NCI-H2029 treated with DMSO at 0.1 percent for 48 hours (cell line): ENCODE measurements at regions not wholly inside any gene's neighbourhood (a gene's known extent, or its start where the extent isn't known, plus 50 kb on each side); places are given as distances from the start of the nearest gene placed in this dataset.
"Not testable (repeated sequence)": the region's sequence is repeated elsewhere in the genome, so short reads cannot be mapped to it uniquely, and the experiment has no call there.

ENCODE experiments used
- DNase-seq: peaks from one replicate; lab custom pipeline; 2025; lab: John Stamatoyannopoulos, UW

DNA sequence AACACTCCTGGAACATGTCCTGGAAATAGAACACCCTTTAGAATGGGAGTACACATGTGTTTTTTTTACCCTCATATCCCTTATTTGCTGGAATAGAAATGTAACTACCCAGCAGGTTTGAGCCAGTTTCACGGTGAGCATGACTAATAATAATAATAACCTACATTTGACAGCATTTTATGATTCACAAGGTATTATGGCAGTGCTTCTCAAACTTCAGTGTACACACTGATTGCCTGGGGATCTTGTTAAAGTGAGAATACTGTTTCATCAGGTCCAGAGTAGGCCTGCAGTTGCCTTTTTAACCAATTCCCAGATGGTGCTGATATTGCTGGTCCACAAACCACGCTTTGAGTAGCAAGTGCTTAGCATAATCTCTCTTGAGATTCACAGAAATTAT lies 63.9 kb downstream of the NFKBIZ start:
- DNase-seq = no peak

DNA sequence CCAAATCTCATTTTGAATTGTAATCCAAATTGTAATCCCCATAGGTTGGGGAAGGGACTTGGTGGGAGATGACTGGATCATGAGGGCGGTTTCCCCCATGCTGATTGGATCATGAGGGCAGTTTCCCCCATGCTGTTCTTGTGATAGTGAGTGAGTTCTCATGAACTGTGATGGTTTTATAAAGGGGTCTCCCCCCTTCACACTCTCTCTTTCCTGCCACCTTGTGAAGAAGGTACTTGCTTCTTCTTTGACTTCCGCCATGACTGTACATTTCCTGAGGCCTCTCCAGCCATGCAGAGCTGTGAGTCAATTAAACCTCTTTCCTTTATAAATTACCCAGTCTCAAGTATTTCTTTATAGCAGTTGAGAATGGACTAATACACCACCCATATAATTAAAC lies 68.4 kb downstream of the NFKBIZ start:
- not testable (repeated sequence) for DNase-seq

- DNase-seq = not testable (repeated sequence)
Measured at GRCh38 chr3:101922151-101922725, 72.9 kb downstream of the NFKBIZ start.

DNA sequence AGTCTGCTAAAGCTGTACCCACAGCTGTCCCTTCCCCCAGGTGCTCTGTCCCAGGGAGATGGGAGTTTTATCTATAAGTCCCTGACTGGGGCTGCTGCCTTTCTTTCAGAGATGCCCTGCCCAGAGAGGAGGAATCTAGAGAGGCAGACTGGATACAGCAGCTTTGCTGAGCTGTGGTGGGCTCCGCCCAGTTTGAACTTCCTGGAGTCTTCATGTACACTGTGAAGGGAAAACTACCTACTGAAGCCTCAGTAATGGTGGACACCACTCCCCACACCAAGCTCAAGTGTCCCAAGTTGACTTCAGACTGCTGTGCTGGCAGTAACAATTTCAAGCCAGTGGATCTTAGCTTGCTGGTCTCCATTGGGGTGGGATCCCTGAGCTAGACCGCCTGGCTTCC lies 75.3 kb downstream of the NFKBIZ start:
- DNase-seq = not testable (repeated sequence)

DNA sequence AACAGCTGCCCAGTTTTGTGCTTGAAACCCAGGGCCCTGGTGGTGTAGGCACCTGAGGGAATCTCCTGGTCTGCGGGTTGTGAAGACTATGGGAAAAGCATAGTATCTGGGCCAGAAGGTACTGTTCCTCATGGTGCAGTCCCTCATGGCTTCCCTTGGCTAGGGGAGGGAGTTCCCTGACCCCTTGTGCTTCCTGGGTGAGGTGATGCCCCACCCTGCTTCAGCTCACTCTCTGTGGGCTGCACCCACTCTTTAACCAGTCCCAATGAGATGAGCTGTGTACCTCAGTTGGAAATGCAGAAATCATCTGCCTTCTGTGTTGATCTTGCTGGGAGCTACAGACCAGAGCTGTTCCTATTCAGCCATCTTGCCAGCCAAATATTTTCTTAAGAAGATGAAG lies 75.8 kb downstream of the NFKBIZ start:
- DNase-seq = not testable (repeated sequence)

DNA sequence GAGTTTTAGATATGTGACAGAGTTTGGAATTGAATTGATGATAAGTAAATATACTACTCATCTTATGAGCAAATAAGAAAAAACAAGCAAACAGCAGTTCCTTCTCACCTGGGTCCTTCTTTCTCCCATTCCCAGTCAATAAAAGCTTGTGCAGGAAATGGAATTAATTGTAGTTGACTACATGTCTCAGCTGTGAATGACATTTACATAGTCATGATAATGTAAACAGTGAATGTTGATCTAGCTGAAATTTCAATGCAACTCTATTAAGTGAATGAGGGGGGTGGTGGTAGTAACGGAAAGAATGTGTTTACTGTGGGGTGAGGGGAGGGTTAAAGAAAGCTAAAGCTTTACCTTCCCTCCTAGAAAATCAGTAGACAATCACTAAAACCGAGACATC lies 76.2 kb downstream of the NFKBIZ start:
- DNase-seq = peak; percentile 50

DNA sequence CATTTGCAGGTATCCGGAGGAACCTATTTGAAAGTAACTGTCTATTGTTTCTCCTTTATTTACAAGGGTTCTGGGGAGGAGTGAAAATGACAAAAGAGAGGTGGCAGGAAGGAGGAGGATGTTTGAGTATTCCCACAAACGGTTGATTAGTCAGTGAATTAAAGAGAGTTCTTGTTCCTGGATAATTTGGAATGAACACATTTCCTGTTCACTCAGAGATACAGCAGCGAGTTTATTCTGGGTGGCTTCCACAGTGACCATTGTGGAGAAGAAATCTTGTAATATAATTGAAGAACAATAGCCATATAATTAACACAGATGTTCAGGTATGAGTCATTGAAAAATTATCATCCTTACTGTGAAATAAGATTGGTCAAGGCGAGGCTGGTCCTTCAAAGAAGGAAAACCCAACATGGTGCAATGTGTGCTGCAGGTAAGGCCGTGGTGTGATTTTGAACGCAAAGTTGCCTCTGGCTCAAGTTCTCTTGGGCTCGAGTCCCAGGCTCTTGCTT lies 77.3 kb downstream of the NFKBIZ start:
- DNase-seq = peak; percentile 33

GRCh38 chr3:101928890-101929289 lies 79.6 kb downstream of the NFKBIZ start:
- DNase-seq = no peak

DNA sequence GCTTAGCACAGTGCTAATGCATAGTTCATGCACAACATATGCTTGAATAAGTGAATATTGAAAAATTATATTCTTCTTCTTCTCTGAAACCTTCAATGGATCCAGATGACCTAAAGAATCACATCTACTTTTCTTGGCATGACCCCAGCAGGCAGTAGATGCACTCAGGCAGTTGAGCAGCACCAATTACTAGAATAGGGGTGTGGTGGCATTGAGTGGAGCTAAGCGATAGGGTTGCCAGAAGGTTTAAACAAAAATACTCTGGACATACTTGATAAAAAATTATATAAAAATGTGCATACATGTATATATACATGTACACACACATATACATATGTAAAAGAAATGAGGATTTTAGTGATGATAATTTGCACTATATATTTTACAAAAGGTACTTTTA lies 81.8 kb downstream of the NFKBIZ start:
- DNase-seq = no peak

GRCh38 chr3:101932326-101933068 lies 83.2 kb downstream of the NFKBIZ start:
- DNase-seq = no peak

- no peak for DNase-seq
Measured at GRCh38 chr3:101936419-101937356, 87.4 kb downstream of the NFKBIZ start.

GRCh38 chr3:101938262-101938847 lies 89.0 kb downstream of the NFKBIZ start:
- DNase-seq = no peak

DNA sequence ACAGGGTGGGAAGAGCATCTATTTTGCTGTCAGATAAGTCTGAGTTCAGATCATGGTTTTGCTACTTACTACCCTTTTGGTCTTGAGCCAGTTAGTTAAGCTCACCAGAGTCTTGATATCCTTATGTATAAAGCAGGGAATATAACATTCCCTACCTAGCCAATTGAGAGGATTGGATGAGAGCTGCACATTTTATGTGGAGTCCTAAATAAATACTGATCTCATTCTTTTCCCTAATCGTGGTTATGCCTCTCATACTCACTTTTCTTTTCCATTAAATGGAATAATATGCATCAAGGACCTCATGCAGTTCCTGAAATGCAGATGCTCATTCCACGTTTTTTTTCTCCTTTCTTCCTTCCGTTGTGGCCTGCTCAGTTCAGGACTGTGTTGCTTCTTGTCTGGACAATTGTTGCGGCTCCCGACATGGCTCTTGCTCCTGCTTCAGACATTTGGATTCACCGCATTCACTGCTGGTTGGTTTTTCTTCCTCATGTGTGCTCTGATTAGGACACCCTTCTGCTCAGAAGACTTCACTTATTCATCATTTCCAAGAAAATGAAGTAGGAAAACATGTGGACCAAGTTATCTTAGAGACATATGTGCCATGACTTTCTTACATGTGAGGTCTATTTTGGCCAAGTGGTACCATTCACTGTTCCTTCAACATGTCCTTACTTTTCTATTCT lies 90.2 kb downstream of the NFKBIZ start:
- DNase-seq = no peak

GRCh38 chr3:101940521-101941317 lies 91.4 kb downstream of the NFKBIZ start:
- peak; percentile 8 for DNase-seq

DNA sequence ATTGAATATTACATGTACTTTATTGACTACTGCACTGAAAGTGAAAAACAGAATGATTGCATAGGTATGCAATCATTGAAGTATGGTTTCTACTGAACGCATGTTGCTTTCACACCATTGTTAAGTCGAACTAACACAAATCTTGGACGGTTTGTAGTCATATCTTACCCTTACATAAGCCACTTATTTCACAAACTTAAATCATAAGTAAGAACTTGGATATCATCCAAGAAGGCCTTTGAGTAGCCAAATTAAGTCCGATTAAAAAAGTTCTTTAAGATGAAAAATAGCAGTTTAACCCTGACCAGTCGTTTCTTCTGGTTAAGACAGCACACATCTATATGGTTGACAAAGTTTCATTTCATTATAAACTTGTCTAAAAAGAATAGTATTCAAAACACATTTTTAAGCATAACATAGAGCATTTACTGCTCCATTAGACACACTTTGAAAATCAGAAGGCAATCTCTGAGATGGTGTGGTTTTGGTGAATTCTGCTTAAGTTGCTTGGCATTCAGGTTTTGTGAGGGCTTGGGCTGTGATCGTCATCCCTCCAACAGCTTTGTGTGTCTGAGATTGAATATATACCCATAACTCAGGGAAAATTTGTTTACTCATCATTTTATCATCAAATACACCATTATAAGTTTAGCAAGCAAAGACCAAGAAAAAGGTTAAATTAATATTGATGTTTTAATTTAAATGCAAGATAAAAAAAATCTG lies 92.2 kb downstream of the NFKBIZ start:
- DNase-seq = no peak

- no peak for DNase-seq
Measured at GRCh38 chr3:101942356-101942755, 93.0 kb downstream of the NFKBIZ start.

DNA sequence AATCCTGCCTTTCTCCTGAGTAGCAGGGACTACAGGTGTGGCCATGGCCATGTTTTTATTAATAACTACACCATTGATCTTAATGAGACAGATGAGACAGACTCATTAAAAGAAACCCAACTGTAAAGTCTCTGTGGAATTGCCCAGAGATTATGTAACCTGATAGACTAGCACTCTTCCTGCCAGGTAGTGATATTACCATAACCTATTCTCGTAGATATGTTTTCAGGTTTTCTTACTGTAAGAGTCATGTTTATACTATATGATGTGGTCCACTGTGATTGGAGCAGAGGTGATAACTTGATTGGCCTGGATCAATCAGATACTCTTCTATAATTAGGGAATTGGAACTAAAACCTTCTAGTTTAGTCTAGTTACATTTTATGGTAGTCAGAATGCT lies 93.7 kb downstream of the NFKBIZ start:
- DNase-seq = no peak

DNA sequence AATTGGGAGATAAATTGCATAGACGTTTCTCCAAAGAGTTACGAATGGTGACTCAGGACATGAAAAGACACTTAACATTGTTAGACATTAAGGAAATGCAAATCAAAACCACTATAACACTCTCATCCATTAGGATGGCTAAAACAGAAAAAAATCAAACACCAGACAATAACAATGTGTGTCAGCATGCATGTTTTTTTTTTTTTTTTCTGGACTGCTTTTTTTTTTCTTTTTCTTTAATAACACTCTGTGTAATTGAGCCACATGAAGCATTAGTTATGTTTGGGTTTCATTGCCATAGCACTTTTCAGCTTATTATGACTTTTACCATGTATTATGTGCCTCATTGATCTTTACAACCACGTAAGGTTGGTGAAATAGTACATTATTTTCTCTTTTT lies 95.0 kb downstream of the NFKBIZ start:
- no peak for DNase-seq

- DNase-seq = no peak
Measured at GRCh38 chr3:101945980-101946379, 96.7 kb downstream of the NFKBIZ start.

- no peak for DNase-seq
Measured at GRCh38 chr3:101946906-101947305, 97.6 kb downstream of the NFKBIZ start.
